ENCODE measurements at regions not wholly inside any gene's neighbourhood (a gene's known extent, or its start where the extent isn't known, plus 50 kb on each side); places are given as distances from the start of the nearest gene placed in this dataset.

DNA sequence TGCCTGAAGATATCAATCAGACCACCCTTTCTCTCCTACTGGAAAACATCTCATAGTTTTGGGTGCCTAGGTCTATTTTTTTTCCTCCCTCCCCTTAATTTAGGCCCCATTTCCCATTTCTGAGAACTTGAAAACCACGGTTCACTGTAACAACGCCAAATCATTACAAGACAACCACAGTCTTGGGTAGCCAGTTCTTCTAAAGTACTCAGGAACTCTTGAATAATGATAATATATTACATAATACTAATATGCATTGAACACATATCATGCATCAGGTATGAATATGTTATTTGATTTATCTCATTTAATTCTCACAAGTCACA, 185.1 kb upstream of the ADO start:
- intact Hi-C loops (cut with micrococcal nuclease), result no loop called here
- Histone ChIP-seq H3K9ac (replicated peaks; ENCODE audit: extremely low read depth, insufficient read depth, low read length) (no peak overlapping the region), H3K4me2 (ENCODE audit: insufficient read depth, low read length) (no peak overlapping the region), H3K79me2 (ENCODE audit: control insufficient read depth, insufficient read depth, low read length) (no peaks in the 10 kb centered on the region), H3K9me1 (replicated peaks; ENCODE audit: control insufficient read depth, extremely low read depth, insufficient read depth, low read length) (no peaks in the 10 kb centered on the region), H3K4me3 (replicated peaks in 1 of 3; ENCODE audit: insufficient read depth in 1 of 3, low read depth in 1 of 3, low read length in 3 of 3) (no peak overlapping the region), H3K9me3 (replicated peaks; ENCODE audit: control insufficient read depth, insufficient read depth, low read length) (no peaks in the 10 kb centered on the region), H2AFZ (ENCODE audit: low read depth, low read length) (no peak overlapping the region), H3K4me1 (ENCODE audit: control insufficient read depth, extremely low read depth, insufficient read depth, low read length) (no peaks in the 10 kb centered on the region), H3K27ac (ENCODE audit: insufficient read depth, low read depth, low read length) (no peak overlapping the region), H4K20me1 (replicated peaks; ENCODE audit: control insufficient read depth, extremely low read depth, insufficient read depth, low read length) (no peaks in the 10 kb centered on the region), H3K27me3 (ENCODE audit: control insufficient read depth in 2 of 2, insufficient read depth in 2 of 2, low read length in 2 of 2) (peaks cover 0 to 6% of the 10 kb centered on the region in 2 experiments), H3K36me3 (ENCODE audit: control insufficient read depth in 2 of 2, extremely low read depth in 1 of 2, insufficient read depth in 2 of 2, low read length in 2 of 2) (no peaks in the 10 kb centered on the region)
- dilution Hi-C loops (cut with MboI; ENCODE audit: extremely low pct_ligation_motif_present, low sequenced_read_pairs), result no loop called here
- no TSS peak for BruUV-seq (replicated peaks)
- CTCF ChIA-PET, result interaction anchor here (2.3 kb wide), 1 partner anchor 8 kb away, joined by 12 read pairs; no protein-coding TSS in a partner anchor
- FAIRE-seq (no peak), DNase-seq (ENCODE audit: low read depth, low spot score) (no peak)
- POLR2A ChIA-PET, result no interaction called here
- TF ChIP-seq GATA2 (IDR thresholded peaks at IDR 0.05; ENCODE audit: insufficient read depth, insufficient read length, low read depth, low read length) (no peak), POLR2AphosphoS5 (IDR thresholded peaks at IDR 0.05; ENCODE audit: insufficient read depth, low read depth, low read length) (no peak), POLR2A (IDR thresholded peaks at IDR 0.05; ENCODE audit: low read depth, low read length) (no peak), JUN (IDR thresholded peaks at IDR 0.05; ENCODE audit: borderline replicate concordance, insufficient read depth, insufficient read length, low read depth) (no peak), MYC (IDR thresholded peaks at IDR 0.05; ENCODE audit: low read depth, low read length) (no peak), EZH2 (IDR thresholded peaks at IDR 0.05; ENCODE audit: borderline replicate concordance, low read depth, low read length, severe bottlenecking) (no peak)

- intact Hi-C loops (cut with micrococcal nuclease) (no loop called here), dilution Hi-C loops (cut with MboI; ENCODE audit: extremely low pct_ligation_motif_present, low sequenced_read_pairs) (no loop called here)
- Histone ChIP-seq H3K9ac (replicated peaks; ENCODE audit: extremely low read depth, insufficient read depth, low read length) (no peak overlapping the region), H3K4me2 (ENCODE audit: insufficient read depth, low read length) (no peak overlapping the region), H3K9me3 (replicated peaks; ENCODE audit: control insufficient read depth, insufficient read depth, low read length) (no peaks in the 10 kb centered on the region), H3K9me1 (replicated peaks; ENCODE audit: control insufficient read depth, extremely low read depth, insufficient read depth, low read length) (no peaks in the 10 kb centered on the region), H3K27ac (ENCODE audit: insufficient read depth, low read depth, low read length) (no peak overlapping the region), H3K79me2 (ENCODE audit: control insufficient read depth, insufficient read depth, low read length) (no peaks in the 10 kb centered on the region), H2AFZ (ENCODE audit: low read depth, low read length) (no peak overlapping the region), H3K4me3 (replicated peaks in 1 of 3; ENCODE audit: insufficient read depth in 1 of 3, low read depth in 1 of 3, low read length in 3 of 3) (no peak overlapping the region), H3K4me1 (ENCODE audit: control insufficient read depth, extremely low read depth, insufficient read depth, low read length) (no peaks in the 10 kb centered on the region), H3K36me3 (ENCODE audit: control insufficient read depth in 2 of 2, extremely low read depth in 1 of 2, insufficient read depth in 2 of 2, low read length in 2 of 2) (no peaks in the 10 kb centered on the region), H3K27me3 (ENCODE audit: control insufficient read depth in 2 of 2, insufficient read depth in 2 of 2, low read length in 2 of 2) (peaks cover 0 to 5% of the 10 kb centered on the region in 2 experiments), H4K20me1 (replicated peaks; ENCODE audit: control insufficient read depth, extremely low read depth, insufficient read depth, low read length) (no peaks in the 10 kb centered on the region)
- no TSS peak for BruUV-seq (replicated peaks)
- no peak for TF ChIP-seq CTCF (IDR thresholded peaks at IDR 0.05; ENCODE audit: extremely low read depth in 1 of 2, insufficient read depth in 1 of 2, low read depth in 1 of 2, low read length in 2 of 2)
- TF ChIP-seq, protein P1, sequence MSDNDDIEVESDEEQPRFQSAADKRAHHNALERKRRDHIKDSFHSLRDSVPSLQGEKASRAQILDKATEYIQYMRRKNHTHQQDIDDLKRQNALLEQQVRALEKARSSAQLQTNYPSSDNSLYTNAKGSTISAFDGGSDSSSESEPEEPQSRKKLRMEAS (IDR thresholded peaks at IDR 0.05; ENCODE audit: insufficient read depth, insufficient read length), result no peak
- DNase-seq (ENCODE audit: low read depth, low spot score) (no peak), FAIRE-seq (no peak)
- ChIA-PET CTCF (interaction anchor here (0.7 to 2.3 kb wide), 2 partner anchors 10 to 197 kb away, joined by 3 to 12 read pairs; no protein-coding TSS in a partner anchor), POLR2A (no interaction called here)
These were observed 184.0 kb upstream of the ADO start for GRCh38 chr10:62620491-62620890.
